ENCODE measurements at regions not wholly inside any gene's neighbourhood (a gene's known extent, or its start where the extent isn't known, plus 50 kb on each side); places are given as distances from the start of the nearest gene placed in this dataset.

- no peak overlapping the region for H3K4me3 Mint-ChIP-seq
- H3K27ac Mint-ChIP-seq, result no peak overlapping the region; a peak in 1 of 7 replicates
- H3K56ac ChIP-seq (ENCODE audit: insufficient read length, low read depth, low read length), result no peak overlapping the region
- H3K36me3 Mint-ChIP-seq (ENCODE audit: insufficient read depth in 1 of 3, low read depth in 3 of 3), result no peaks in the 10 kb centered on the region
- H3K27ac ChIP-seq (ENCODE audit: insufficient read length, low read depth, low read length), result no peak overlapping the region
- no peak overlapping the region for H2AFZ ChIP-seq (ENCODE audit: low read length)
- H4K20me1 ChIP-seq (ENCODE audit: control insufficient read depth, insufficient read depth, insufficient read length), result no peaks in the 10 kb centered on the region
- H3K14ac ChIP-seq (ENCODE audit: insufficient read depth, low read length), result no peak overlapping the region
- no peaks in the 10 kb centered on the region for H3K9me3 ChIP-seq (ENCODE audit: control insufficient read depth, low read depth, low read length)
- H3K9ac ChIP-seq (ENCODE audit: extremely low read depth, insufficient read length, low read length), result no peak overlapping the region
- H3K23ac ChIP-seq (ENCODE audit: insufficient read length, low read depth, low read length), result no peak overlapping the region
- H3K27me3 ChIP-seq (ENCODE audit: insufficient read depth, low read length), result no peaks in the 10 kb centered on the region
- H2BK120ac ChIP-seq (ENCODE audit: low read depth, low read length, poor library complexity, severe bottlenecking), result no peak overlapping the region
- WGBS (ENCODE audit: extremely low coverage, insufficient read length, low lambda C conversion rate), result no CpG with 5 or more reads among the region's 2 CpGs
- H3K4me1 Mint-ChIP-seq, result peaks cover 7 to 8% of the 10 kb centered on the region in 2 experiments
- H3K23me2 ChIP-seq (ENCODE audit: insufficient read length, low read depth, low read length, poor library complexity, severe bottlenecking), result no peaks in the 10 kb centered on the region
- H2AK5ac ChIP-seq (ENCODE audit: insufficient read length, low read length), result no peak overlapping the region
- no peak overlapping the region for H2BK5ac ChIP-seq (ENCODE audit: insufficient read length, low read length)
- no peak overlapping the region for H2BK12ac ChIP-seq (ENCODE audit: insufficient read length, low read depth, low read length)
- no peaks in the 10 kb centered on the region for H3K79me2 ChIP-seq (ENCODE audit: insufficient read depth, low read length)
- no peak overlapping the region for H3T11ph ChIP-seq (ENCODE audit: low read length)
- no peaks in the 10 kb centered on the region for H3K79me1 ChIP-seq (ENCODE audit: insufficient read depth, low read depth, low read length, poor library complexity, severe bottlenecking)
- H3K18ac ChIP-seq (ENCODE audit: insufficient read length, low read depth, low read length), result no peak overlapping the region
- no peak overlapping the region for H4K91ac ChIP-seq (ENCODE audit: insufficient read length, low read depth, low read length)
- no peaks in the 10 kb centered on the region; a peak in 1 of 5 replicates for H3K9me3 Mint-ChIP-seq
- no peak overlapping the region for H4K5ac ChIP-seq (ENCODE audit: insufficient read length, low read depth, low read length)
- H3K27me3 Mint-ChIP-seq (ENCODE audit: low read depth), result no peaks in the 10 kb centered on the region
- no peak for DNase-seq
- no peak for TF ChIP-seq CTCF (conservative IDR thresholded peaks at IDR 0.05)
- H2BK15ac ChIP-seq (ENCODE audit: low read depth, low read length), result no peak overlapping the region
- no peak overlapping the region for H3K4me2 ChIP-seq (ENCODE audit: insufficient read depth, insufficient read length, low read length)
- H4K8ac ChIP-seq (replicated peaks; ENCODE audit: insufficient read length, low read depth, low read length), result no peak overlapping the region
- no peaks in the 10 kb centered on the region for H3K4me1 ChIP-seq (ENCODE audit: insufficient read depth, low read length)
- no peak overlapping the region for H2BK20ac ChIP-seq (ENCODE audit: low read depth, low read length, poor library complexity, severe bottlenecking)
- no peak overlapping the region for H3K4ac ChIP-seq (ENCODE audit: low read depth, low read length)
These were observed 92.5 kb downstream of the FEM1C start for GRCh38 chr5:115452083-115452482.
